Activated B cell treated with CpG ODN at 0.5 μM for 24 hours (primary cell): ENCODE measurements at regions not wholly inside any gene's neighbourhood (a gene's known extent, or its start where the extent isn't known, plus 50 kb on each side); places are given as distances from the start of the nearest gene placed in this dataset.
A peak's percentile ranks its signal among the peaks of the same experiment; 100 is the strongest.

Source experiments
- ATAC-seq: fragments of 200-7000 bp; cut with Tn5 transposase; one replicate; pipeline ENCODE4 v1.10.0; 2021; ENCODE audit warnings: low read depth, mild to moderate bottlenecking, moderate library complexity
- CTCF ChIA-PET: fragments of 350-600 bp; sonication (Branson Sonifier 250); formaldehyde crosslinking; loops from one replicate; lab custom pipeline; 2021; ENCODE audit warnings: antibody characterized with exemption; lab: Charles Lee
- POLR2A ChIA-PET: fragments of 350-600 bp; sonication (Branson Sonifier 250); formaldehyde crosslinking; loops from one replicate; lab custom pipeline; 2021; ENCODE audit warnings: antibody characterized with exemption; lab: Charles Lee
- DNase-seq: peaks from one replicate; pipeline ENCODE4 v3.0.0; 2022
- H3K27ac Mint-ChIP-seq: one replicate; pipeline ENCODE4 v1.8.0; 2020; ENCODE audit warnings: mixed read lengths
- H3K27me3 Mint-ChIP-seq: one replicate; pipeline ENCODE4 v1.8.0; 2021; ENCODE audit warnings: mixed read lengths
- H3K36me3 Mint-ChIP-seq: one replicate; pipeline ENCODE4 v1.8.0; 2021; ENCODE audit warnings: low read depth, mixed read lengths
- H3K4me1 Mint-ChIP-seq: one replicate; pipeline ENCODE4 v1.8.0; 2021; ENCODE audit warnings: mixed read lengths
- H3K4me3 Mint-ChIP-seq: one replicate; pipeline ENCODE4 v1.8.0; 2020; ENCODE audit warnings: mild to moderate bottlenecking, mixed read lengths
- H3K9me3 Mint-ChIP-seq: one replicate; pipeline ENCODE4 v1.8.0; 2020; ENCODE audit warnings: mixed read lengths
- intact Hi-C: fragments of 100-400 bp; cut with micrococcal nuclease; formaldehyde crosslinking; loops from one replicate; pipeline ENCODE4 v1.15.1; 2024
- TF ChIP-seq, protein P1 (sequence below): fragments of 200-600 bp; IDR thresholded peaks from one replicate; pipeline ENCODE4 v1.8.0; 2022; ENCODE audit warnings: antibody characterized with exemption, mild to moderate bottlenecking

- DNase-seq: no peak
Measured at GRCh38 chr5:155434681-155435080, 421.1 kb downstream of the KIF4B start.

DNA sequence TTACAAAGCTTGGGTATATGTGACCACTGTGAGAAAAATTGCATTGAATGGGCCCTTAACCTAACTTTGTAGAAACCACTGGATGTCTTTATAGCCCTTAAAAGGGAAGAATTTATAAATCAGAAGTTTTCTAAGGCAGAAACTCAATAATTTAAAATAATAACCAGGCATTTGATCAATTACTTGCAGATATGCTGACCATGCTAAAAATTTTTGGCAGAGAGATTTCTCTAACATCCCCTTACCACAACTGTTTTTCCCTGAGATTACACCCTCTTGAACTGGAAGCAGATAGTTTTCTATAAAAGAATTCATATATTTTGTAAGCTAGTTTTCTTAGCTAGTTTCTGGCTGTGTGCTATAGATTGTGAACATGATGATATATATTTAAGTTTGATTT is 428.3 kb downstream of the KIF4B start:
- Mint-ChIP-seq H3K27me3 (no peaks in the 10 kb centered on the region), H3K27ac (no peak overlapping the region), H3K4me3 (no peak overlapping the region), H3K36me3 (no peaks in the 10 kb centered on the region), H3K4me1 (no peaks in the 10 kb centered on the region), H3K9me3 (peaks cover 7% of the 10 kb centered on the region)
- intact Hi-C loops: no loop called here
- DNase-seq (no peak), ATAC-seq (no peak)
- CTCF ChIA-PET: no interaction called here
- TF ChIP-seq, protein P1, sequence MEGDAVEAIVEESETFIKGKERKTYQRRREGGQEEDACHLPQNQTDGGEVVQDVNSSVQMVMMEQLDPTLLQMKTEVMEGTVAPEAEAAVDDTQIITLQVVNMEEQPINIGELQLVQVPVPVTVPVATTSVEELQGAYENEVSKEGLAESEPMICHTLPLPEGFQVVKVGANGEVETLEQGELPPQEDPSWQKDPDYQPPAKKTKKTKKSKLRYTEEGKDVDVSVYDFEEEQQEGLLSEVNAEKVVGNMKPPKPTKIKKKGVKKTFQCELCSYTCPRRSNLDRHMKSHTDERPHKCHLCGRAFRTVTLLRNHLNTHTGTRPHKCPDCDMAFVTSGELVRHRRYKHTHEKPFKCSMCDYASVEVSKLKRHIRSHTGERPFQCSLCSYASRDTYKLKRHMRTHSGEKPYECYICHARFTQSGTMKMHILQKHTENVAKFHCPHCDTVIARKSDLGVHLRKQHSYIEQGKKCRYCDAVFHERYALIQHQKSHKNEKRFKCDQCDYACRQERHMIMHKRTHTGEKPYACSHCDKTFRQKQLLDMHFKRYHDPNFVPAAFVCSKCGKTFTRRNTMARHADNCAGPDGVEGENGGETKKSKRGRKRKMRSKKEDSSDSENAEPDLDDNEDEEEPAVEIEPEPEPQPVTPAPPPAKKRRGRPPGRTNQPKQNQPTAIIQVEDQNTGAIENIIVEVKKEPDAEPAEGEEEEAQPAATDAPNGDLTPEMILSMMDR: no peak
- POLR2A ChIA-PET: no interaction called here

More at GRCh38 chr5:155434681-155435080, 421.1 kb downstream of the KIF4B start:
- ChIA-PET POLR2A (no interaction called here), CTCF (no interaction called here)
- TF ChIP-seq, protein P1: no peak
- peak overlapping the region; percentile 78 for H3K27ac Mint-ChIP-seq
- no peak for ATAC-seq
- intact Hi-C loops: no loop called here
- H3K9me3 Mint-ChIP-seq: peaks cover 7% of the 10 kb centered on the region
- H3K27me3 Mint-ChIP-seq: no peaks in the 10 kb centered on the region
- peak overlapping the region; percentile 36 for H3K4me3 Mint-ChIP-seq
- peaks cover 11% of the 10 kb centered on the region for H3K4me1 Mint-ChIP-seq
- H3K36me3 Mint-ChIP-seq: no peaks in the 10 kb centered on the region

GRCh38 chr5:155451106-155451505 is 437.6 kb downstream of the KIF4B start:
- Mint-ChIP-seq H3K9me3 (no peaks in the 10 kb centered on the region), H3K4me3 (no peak overlapping the region), H3K4me1 (no peaks in the 10 kb centered on the region), H3K27ac (no peak overlapping the region), H3K36me3 (no peaks in the 10 kb centered on the region), H3K27me3 (no peaks in the 10 kb centered on the region)
- CTCF ChIA-PET: no interaction called here
- ATAC-seq: no peak
- TF ChIP-seq, protein P1: no peak
- DNase-seq: no peak
- intact Hi-C loops: no loop called here
- POLR2A ChIA-PET: no interaction called here

DNA sequence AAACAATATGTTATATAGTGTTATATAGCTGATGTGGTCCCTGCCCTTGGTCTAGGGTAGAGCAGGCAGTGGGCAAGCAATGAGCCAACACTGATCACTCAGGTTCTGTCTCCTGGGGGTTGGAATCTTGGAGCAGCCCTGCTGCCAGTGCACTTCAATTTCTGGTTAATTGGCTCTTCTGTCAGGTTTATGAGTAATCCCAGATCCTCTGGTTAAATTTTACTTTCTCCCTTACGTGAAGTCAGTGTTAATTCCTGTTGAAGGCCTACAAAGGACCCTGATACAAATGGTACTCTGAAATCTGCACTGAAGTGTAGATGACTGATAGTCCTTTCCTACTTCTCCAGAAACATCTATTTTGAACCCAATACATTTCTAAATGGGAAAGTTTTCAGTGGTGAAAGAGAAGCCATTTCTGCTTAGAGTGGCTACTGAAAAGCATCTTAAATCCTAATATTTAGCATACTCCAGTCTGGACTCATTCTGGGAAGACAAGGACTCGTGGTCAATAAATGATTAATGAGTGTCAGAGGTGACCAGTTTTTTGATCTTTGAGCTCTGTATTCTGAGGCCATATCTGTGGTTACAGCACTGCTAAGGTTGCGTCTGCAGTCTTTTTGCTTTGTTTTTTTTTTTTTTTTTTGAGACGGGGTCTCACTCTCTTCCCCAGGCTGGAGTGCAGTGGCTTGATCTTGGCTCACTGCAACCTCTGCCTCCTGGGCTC is 442.4 kb downstream of the KIF4B start:
- Mint-ChIP-seq H3K27me3 (no peaks in the 10 kb centered on the region), H3K9me3 (no peaks in the 10 kb centered on the region), H3K4me1 (no peaks in the 10 kb centered on the region), H3K36me3 (no peaks in the 10 kb centered on the region), H3K4me3 (no peak overlapping the region), H3K27ac (no peak overlapping the region)
- TF ChIP-seq, protein P1: no peak
- CTCF ChIA-PET: no interaction called here
- ATAC-seq (no peak), DNase-seq (no peak)
- POLR2A ChIA-PET: no interaction called here
- intact Hi-C loops: no loop called here

GRCh38 chr5:155459889-155460500 is 446.4 kb downstream of the KIF4B start:
- ChIA-PET POLR2A (no interaction called here), CTCF (no interaction called here)
- no peak overlapping the region for H3K27ac Mint-ChIP-seq
- H3K4me3 Mint-ChIP-seq: no peak overlapping the region
- TF ChIP-seq, protein P1: no peak
- DNase-seq (no peak), ATAC-seq (no peak)
- no peaks in the 10 kb centered on the region for H3K9me3 Mint-ChIP-seq
- intact Hi-C loops: no loop called here
- H3K27me3 Mint-ChIP-seq: no peaks in the 10 kb centered on the region
- H3K36me3 Mint-ChIP-seq: no peaks in the 10 kb centered on the region
- no peaks in the 10 kb centered on the region for H3K4me1 Mint-ChIP-seq
